ENCODE measurements at regions not wholly inside any gene's neighbourhood (a gene's known extent, or its start where the extent isn't known, plus 50 kb on each side); places are given as distances from the start of the nearest gene placed in this dataset.
"Not testable (repeated sequence)": the region's sequence is repeated elsewhere in the genome, so short reads cannot be mapped to it uniquely, and the experiment has no call there.

- DNase-seq (ENCODE audit: low read depth): no peak
Measured at GRCh38 chr10:65142641-65143435, 1621.6 kb downstream of the REEP3 start.

GRCh38 chr10:65143723-65144122, 1622.5 kb downstream of the REEP3 start:
- no peak for DNase-seq (ENCODE audit: low read depth)

- no peak for DNase-seq (ENCODE audit: low read depth)
Measured at GRCh38 chr10:65149878-65150277, 1628.7 kb downstream of the REEP3 start.

GRCh38 chr10:65166272-65166671, 1645.1 kb downstream of the REEP3 start:
- DNase-seq (ENCODE audit: low read depth): no peak

- DNase-seq (ENCODE audit: low read depth): no peak
Measured at GRCh38 chr10:65172249-65172648, 1651.0 kb downstream of the REEP3 start.

GRCh38 chr10:65176994-65177393, 1655.8 kb downstream of the REEP3 start:
- DNase-seq (ENCODE audit: low read depth): no peak

- no peak for DNase-seq (ENCODE audit: low read depth)
Measured at GRCh38 chr10:65183236-65183635, 1662.0 kb downstream of the REEP3 start.

GRCh38 chr10:65186668-65187067, 1665.5 kb downstream of the REEP3 start:
- DNase-seq (ENCODE audit: low read depth): not testable (repeated sequence)

- DNase-seq (ENCODE audit: low read depth): no peak
Measured at GRCh38 chr10:65194126-65194525, 1672.9 kb downstream of the REEP3 start.

- no peak for DNase-seq (ENCODE audit: low read depth)
Measured at GRCh38 chr10:65194555-65194954, 1673.4 kb downstream of the REEP3 start.

- no peak for DNase-seq (ENCODE audit: low read depth)
Measured at GRCh38 chr10:65196111-65196510, 1674.9 kb downstream of the REEP3 start.

GRCh38 chr10:65197935-65198334, 1676.7 kb downstream of the REEP3 start:
- DNase-seq (ENCODE audit: low read depth): no peak

- DNase-seq (ENCODE audit: low read depth): no peak
Measured at GRCh38 chr10:65201491-65201890, 1680.3 kb downstream of the REEP3 start.

- DNase-seq (ENCODE audit: low read depth): no peak
Measured at GRCh38 chr10:65204999-65205398, 1683.8 kb downstream of the REEP3 start.

GRCh38 chr10:65213170-65213569, 1692.0 kb downstream of the REEP3 start:
- no peak for DNase-seq (ENCODE audit: low read depth)

GRCh38 chr10:65219444-65219843, 1698.2 kb downstream of the REEP3 start:
- DNase-seq (ENCODE audit: low read depth): no peak

- no peak for DNase-seq (ENCODE audit: low read depth)
Measured at GRCh38 chr10:65231148-65231547, 1694.7 kb upstream of the LRRTM3 start.

- DNase-seq (ENCODE audit: low read depth): no peak
Measured at GRCh38 chr10:65234261-65234660, 1691.6 kb upstream of the LRRTM3 start.

GRCh38 chr10:65235266-65235665, 1690.6 kb upstream of the LRRTM3 start:
- no peak for DNase-seq (ENCODE audit: low read depth)

GRCh38 chr10:65235846-65236245, 1690.0 kb upstream of the LRRTM3 start:
- no peak for DNase-seq (ENCODE audit: low read depth)

GRCh38 chr10:65265451-65265954, 1660.3 kb upstream of the LRRTM3 start:
- DNase-seq (ENCODE audit: low read depth): no peak

- not testable (repeated sequence) for DNase-seq (ENCODE audit: low read depth)
Measured at GRCh38 chr10:65269551-65269950, 1656.3 kb upstream of the LRRTM3 start.

- no peak for DNase-seq (ENCODE audit: low read depth)
Measured at GRCh38 chr10:65270969-65271368, 1654.9 kb upstream of the LRRTM3 start.

GRCh38 chr10:65273115-65273514, 1652.7 kb upstream of the LRRTM3 start:
- no peak for DNase-seq (ENCODE audit: low read depth)
